Panc1 (cell line): ENCODE measurements at regions not wholly inside any gene's neighbourhood (a gene's known extent, or its start where the extent isn't known, plus 50 kb on each side); places are given as distances from the start of the nearest gene placed in this dataset.

Source experiments
- ATAC-seq: fragments of 200-7000 bp; cut with Tn5 transposase; 2 replicates; pipeline ENCODE4 v1.9.1; 2020; ENCODE audit warnings: mild to moderate bottlenecking, moderate library complexity
- BruUV-seq: library from RNA; stranded (reverse); fragments of 400-500 nt; replicated peaks from 2 replicates; lab custom pipeline; 2021; lab: Mats Ljungman, UMichigan
- CTCF ChIA-PET: fragments of 300-600 bp; sonication (Branson Sonifier 250); formaldehyde crosslinking; loops from one replicate; lab custom pipeline; 2022; ENCODE audit warnings: antibody characterized with exemption; lab: Charles Lee
- POLR2A ChIA-PET: fragments of 300-600 bp; sonication (Branson Sonifier 250); formaldehyde crosslinking; loops from one replicate; lab custom pipeline; 2022; ENCODE audit warnings: antibody characterized with exemption; lab: Charles Lee
- DNase-seq: peaks from one replicate; pipeline ENCODE4 v3.0.0-alpha.2; 2010; ENCODE audit warnings: low read depth, low spot score
- H3K27ac ChIP-seq: 2 replicates; pipeline ENCODE4 v1.5.1; 2011; ENCODE audit warnings: mild to moderate bottlenecking, low read length, inconsistent platforms
- H3K27me3 ChIP-seq: fragments of 200-500 bp; sonication (Bioruptor generic); 2 replicates; pipeline ENCODE4 v1.6.0; 2014; ENCODE audit warnings: low read length, inconsistent platforms; ENCODE audit not compliant: control insufficient read depth, insufficient read depth
- H3K36me3 ChIP-seq: fragments of 200-500 bp; sonication (Bioruptor generic); 2 replicates; pipeline ENCODE4 v1.5.1; 2014; ENCODE audit warnings: inconsistent platforms, mild to moderate bottlenecking, low read length, moderate library complexity; ENCODE audit not compliant: control insufficient read depth, insufficient read depth
- H3K4me1 ChIP-seq: 2 replicates; pipeline ENCODE4 v1.5.1; 2011; ENCODE audit warnings: inconsistent platforms, mild to moderate bottlenecking, low read length, moderate library complexity; ENCODE audit not compliant: control insufficient read depth, insufficient read depth
- H3K4me3 ChIP-seq, 2 experiments: 2 replicates each; pipeline ENCODE4 v1.5.1; 2011 to 2012; ENCODE audit warnings: low read depth in 2 of 2, low read length in 2 of 2, mild to moderate bottlenecking in 2 of 2, inconsistent platforms in 1 of 2, moderate library complexity in 1 of 2
- H3K9me3 ChIP-seq: fragments of 200-500 bp; sonication (Bioruptor generic); 2 replicates; pipeline ENCODE4 v1.5.1; 2014; ENCODE audit warnings: low read depth, mild to moderate bottlenecking, inconsistent platforms, low read length, moderate library complexity; ENCODE audit not compliant: control insufficient read depth, insufficient read depth
- POLR2AphosphoS5 ChIP-seq: IDR thresholded peaks from 2 replicates; pipeline ENCODE4 v1.6.1; 2012; ENCODE audit warnings: mild to moderate bottlenecking, low read depth, low read length, moderate library complexity
- SIN3A ChIP-seq: IDR thresholded peaks from 2 replicates; pipeline ENCODE4 v1.6.1; 2012; ENCODE audit warnings: low read depth, mild to moderate bottlenecking, low read length, moderate library complexity, borderline replicate concordance; ENCODE audit not compliant: insufficient read depth
- TCF7L2 ChIP-seq: IDR thresholded peaks from 2 replicates; pipeline ENCODE4 v1.6.1; 2011; ENCODE audit warnings: mild to moderate bottlenecking, low read depth, low read length, inconsistent platforms
- in situ Hi-C: cut with HindIII; loops from 2 replicates; pipeline ENCODE4 v1.10.0; 2016; ENCODE audit warnings: low sequenced_read_pairs, low pct_unique_long_range_greater_than_20kb
- intact Hi-C: fragments of 100-400 bp; cut with micrococcal nuclease; formaldehyde crosslinking; loops from one replicate; pipeline ENCODE4 v1.10.0; 2022; ENCODE audit not compliant: unreplicated experiment
- TF ChIP-seq, protein P1 (sequence below): fragments of 450-650 bp; IDR thresholded peaks from 2 replicates; pipeline ENCODE4 v1.5.1; 2017; ENCODE audit warnings: mild to moderate bottlenecking
- TF ChIP-seq, protein P2 (sequence below), 2 experiments: IDR thresholded peaks; 2 replicates each; pipeline ENCODE4 v1.6.1; 2011 to 2012; ENCODE audit warnings: low read depth in 2 of 2, control low read depth in 1 of 2, low read length in 1 of 2, mild to moderate bottlenecking in 1 of 2, moderate library complexity in 1 of 2; ENCODE audit not compliant: insufficient read depth in 1 of 2

DNA sequence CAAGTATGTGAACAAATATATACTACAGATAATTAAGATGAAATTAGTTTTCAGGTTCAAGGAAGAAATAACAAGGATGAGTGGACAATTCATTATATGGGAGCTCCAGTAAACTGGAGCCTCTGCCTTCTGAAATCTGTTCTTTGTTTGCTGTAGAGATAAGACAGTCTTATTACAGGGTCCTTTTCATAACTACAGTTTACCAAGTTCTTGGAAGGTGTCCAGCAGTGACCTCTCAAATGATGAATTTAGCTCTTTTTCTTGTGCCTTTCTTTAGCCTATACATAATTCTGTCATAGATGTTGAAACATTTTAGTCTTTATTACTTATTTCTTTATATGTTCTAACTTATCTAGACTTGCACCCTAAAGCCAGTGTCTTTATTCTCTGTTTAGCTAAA, 89.7 kb upstream of the GBE1 start:
- no TSS peak for BruUV-seq
- ATAC-seq (no peak), DNase-seq (no peak)
- Histone ChIP-seq H3K27ac (no peak overlapping the region), H3K4me1 (no peaks in the 10 kb centered on the region), H3K36me3 (no peaks in the 10 kb centered on the region), H3K27me3 (no peaks in the 10 kb centered on the region), H3K4me3 (no peak overlapping the region), H3K9me3 (no peaks in the 10 kb centered on the region)
- ChIA-PET CTCF (no interaction called here), POLR2A (no interaction called here)
- in situ Hi-C loops = no loop called here
- TF ChIP-seq, protein P1, sequence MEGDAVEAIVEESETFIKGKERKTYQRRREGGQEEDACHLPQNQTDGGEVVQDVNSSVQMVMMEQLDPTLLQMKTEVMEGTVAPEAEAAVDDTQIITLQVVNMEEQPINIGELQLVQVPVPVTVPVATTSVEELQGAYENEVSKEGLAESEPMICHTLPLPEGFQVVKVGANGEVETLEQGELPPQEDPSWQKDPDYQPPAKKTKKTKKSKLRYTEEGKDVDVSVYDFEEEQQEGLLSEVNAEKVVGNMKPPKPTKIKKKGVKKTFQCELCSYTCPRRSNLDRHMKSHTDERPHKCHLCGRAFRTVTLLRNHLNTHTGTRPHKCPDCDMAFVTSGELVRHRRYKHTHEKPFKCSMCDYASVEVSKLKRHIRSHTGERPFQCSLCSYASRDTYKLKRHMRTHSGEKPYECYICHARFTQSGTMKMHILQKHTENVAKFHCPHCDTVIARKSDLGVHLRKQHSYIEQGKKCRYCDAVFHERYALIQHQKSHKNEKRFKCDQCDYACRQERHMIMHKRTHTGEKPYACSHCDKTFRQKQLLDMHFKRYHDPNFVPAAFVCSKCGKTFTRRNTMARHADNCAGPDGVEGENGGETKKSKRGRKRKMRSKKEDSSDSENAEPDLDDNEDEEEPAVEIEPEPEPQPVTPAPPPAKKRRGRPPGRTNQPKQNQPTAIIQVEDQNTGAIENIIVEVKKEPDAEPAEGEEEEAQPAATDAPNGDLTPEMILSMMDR = no peak
- TF ChIP-seq SIN3A = no peak
- TF ChIP-seq POLR2AphosphoS5 = no peak
- TF ChIP-seq TCF7L2 = no peak
- TF ChIP-seq, protein P2, sequence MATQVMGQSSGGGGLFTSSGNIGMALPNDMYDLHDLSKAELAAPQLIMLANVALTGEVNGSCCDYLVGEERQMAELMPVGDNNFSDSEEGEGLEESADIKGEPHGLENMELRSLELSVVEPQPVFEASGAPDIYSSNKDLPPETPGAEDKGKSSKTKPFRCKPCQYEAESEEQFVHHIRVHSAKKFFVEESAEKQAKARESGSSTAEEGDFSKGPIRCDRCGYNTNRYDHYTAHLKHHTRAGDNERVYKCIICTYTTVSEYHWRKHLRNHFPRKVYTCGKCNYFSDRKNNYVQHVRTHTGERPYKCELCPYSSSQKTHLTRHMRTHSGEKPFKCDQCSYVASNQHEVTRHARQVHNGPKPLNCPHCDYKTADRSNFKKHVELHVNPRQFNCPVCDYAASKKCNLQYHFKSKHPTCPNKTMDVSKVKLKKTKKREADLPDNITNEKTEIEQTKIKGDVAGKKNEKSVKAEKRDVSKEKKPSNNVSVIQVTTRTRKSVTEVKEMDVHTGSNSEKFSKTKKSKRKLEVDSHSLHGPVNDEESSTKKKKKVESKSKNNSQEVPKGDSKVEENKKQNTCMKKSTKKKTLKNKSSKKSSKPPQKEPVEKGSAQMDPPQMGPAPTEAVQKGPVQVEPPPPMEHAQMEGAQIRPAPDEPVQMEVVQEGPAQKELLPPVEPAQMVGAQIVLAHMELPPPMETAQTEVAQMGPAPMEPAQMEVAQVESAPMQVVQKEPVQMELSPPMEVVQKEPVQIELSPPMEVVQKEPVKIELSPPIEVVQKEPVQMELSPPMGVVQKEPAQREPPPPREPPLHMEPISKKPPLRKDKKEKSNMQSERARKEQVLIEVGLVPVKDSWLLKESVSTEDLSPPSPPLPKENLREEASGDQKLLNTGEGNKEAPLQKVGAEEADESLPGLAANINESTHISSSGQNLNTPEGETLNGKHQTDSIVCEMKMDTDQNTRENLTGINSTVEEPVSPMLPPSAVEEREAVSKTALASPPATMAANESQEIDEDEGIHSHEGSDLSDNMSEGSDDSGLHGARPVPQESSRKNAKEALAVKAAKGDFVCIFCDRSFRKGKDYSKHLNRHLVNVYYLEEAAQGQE (IDR thresholded peaks at IDR 0.05; ENCODE audit: insufficient read depth in 1 of 2, low read depth in 2 of 2, low read length in 1 of 2) = no peak
- intact Hi-C loops = no loop called here

DNA sequence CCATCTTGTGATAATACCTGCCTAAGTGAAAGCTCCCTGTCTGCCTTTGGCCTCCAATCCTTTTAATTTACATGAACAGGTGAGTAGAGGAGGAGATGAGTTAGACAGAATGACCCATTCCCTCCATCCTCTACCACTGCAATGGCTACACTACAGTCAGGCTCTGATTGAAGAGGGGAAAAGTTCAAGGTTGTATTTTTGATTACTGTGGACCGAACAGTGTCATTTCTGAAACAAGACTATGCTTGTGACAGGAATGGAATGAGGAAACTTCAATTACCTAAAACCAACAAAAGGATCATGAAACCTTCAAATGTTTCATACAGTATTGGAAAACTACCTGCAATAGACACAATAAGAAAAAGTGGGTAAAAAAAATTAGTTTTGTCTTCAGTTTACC, 85.5 kb upstream of the GBE1 start:
- Histone ChIP-seq H3K9me3 (no peaks in the 10 kb centered on the region), H3K27me3 (no peaks in the 10 kb centered on the region), H3K4me3 (no peak overlapping the region), H3K4me1 (no peaks in the 10 kb centered on the region), H3K36me3 (no peaks in the 10 kb centered on the region), H3K27ac (no peak overlapping the region)
- ChIA-PET CTCF (no interaction called here), POLR2A (no interaction called here)
- TF ChIP-seq, protein P1 = no peak
- TF ChIP-seq, protein P2 (IDR thresholded peaks at IDR 0.05; ENCODE audit: insufficient read depth in 1 of 2, low read depth in 2 of 2, low read length in 1 of 2) = no peak
- TF ChIP-seq POLR2AphosphoS5 = no peak
- TF ChIP-seq TCF7L2 = no peak
- TF ChIP-seq SIN3A = no peak
- intact Hi-C loops (no loop called here), in situ Hi-C loops (no loop called here)
- ATAC-seq (no peak), DNase-seq (no peak)
- no TSS peak for BruUV-seq
